Panc1 (cell line): ENCODE measurements at regions not wholly inside any gene's neighbourhood (a gene's known extent, or its start where the extent isn't known, plus 50 kb on each side); places are given as distances from the start of the nearest gene placed in this dataset.

Experiments
- CTCF ChIP-seq: fragments of 450-650 bp; IDR thresholded peaks from 2 replicates; pipeline ENCODE4 v1.5.1; 2017; ENCODE audit warnings: mild to moderate bottlenecking
- POLR2AphosphoS5 ChIP-seq: IDR thresholded peaks from 2 replicates; pipeline ENCODE4 v1.6.1; 2012; ENCODE audit warnings: mild to moderate bottlenecking, low read depth, low read length, moderate library complexity
- SIN3A ChIP-seq: IDR thresholded peaks from 2 replicates; pipeline ENCODE4 v1.6.1; 2012; ENCODE audit warnings: low read depth, mild to moderate bottlenecking, low read length, moderate library complexity, borderline replicate concordance; ENCODE audit not compliant: insufficient read depth
- TCF7L2 ChIP-seq: IDR thresholded peaks from 2 replicates; pipeline ENCODE4 v1.6.1; 2011; ENCODE audit warnings: mild to moderate bottlenecking, low read depth, low read length, inconsistent platforms
- TF ChIP-seq, protein P1 (sequence below), 2 experiments: IDR thresholded peaks; 2 replicates each; pipeline ENCODE4 v1.6.1; 2011 to 2012; ENCODE audit warnings: low read depth in 2 of 2, control low read depth in 1 of 2, low read length in 1 of 2, mild to moderate bottlenecking in 1 of 2, moderate library complexity in 1 of 2; ENCODE audit not compliant: insufficient read depth in 1 of 2

DNA sequence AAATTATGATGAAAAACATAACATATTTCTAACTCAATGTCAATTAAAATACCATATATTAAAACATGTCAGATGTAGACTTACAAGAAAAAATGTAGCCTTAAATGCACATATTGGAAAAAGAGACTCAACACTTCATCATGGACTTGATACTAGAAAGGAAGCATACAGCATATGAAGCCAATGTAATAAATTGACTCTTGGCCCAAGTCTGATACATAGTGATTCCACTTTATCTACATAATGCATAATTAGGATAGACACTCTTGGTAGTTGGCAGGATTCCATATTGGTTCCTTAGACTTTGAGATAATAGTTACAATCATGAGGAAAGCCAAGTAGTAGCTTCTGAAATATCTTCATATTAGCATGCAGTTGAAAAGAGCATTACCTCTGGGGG lies 1067.0 kb downstream of the PCDH17 start:
- TF ChIP-seq CTCF (no peak), POLR2AphosphoS5 (no peak), TCF7L2 (no peak), SIN3A (no peak)
- TF ChIP-seq, protein P1, sequence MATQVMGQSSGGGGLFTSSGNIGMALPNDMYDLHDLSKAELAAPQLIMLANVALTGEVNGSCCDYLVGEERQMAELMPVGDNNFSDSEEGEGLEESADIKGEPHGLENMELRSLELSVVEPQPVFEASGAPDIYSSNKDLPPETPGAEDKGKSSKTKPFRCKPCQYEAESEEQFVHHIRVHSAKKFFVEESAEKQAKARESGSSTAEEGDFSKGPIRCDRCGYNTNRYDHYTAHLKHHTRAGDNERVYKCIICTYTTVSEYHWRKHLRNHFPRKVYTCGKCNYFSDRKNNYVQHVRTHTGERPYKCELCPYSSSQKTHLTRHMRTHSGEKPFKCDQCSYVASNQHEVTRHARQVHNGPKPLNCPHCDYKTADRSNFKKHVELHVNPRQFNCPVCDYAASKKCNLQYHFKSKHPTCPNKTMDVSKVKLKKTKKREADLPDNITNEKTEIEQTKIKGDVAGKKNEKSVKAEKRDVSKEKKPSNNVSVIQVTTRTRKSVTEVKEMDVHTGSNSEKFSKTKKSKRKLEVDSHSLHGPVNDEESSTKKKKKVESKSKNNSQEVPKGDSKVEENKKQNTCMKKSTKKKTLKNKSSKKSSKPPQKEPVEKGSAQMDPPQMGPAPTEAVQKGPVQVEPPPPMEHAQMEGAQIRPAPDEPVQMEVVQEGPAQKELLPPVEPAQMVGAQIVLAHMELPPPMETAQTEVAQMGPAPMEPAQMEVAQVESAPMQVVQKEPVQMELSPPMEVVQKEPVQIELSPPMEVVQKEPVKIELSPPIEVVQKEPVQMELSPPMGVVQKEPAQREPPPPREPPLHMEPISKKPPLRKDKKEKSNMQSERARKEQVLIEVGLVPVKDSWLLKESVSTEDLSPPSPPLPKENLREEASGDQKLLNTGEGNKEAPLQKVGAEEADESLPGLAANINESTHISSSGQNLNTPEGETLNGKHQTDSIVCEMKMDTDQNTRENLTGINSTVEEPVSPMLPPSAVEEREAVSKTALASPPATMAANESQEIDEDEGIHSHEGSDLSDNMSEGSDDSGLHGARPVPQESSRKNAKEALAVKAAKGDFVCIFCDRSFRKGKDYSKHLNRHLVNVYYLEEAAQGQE (IDR thresholded peaks at IDR 0.05; ENCODE audit: insufficient read depth in 1 of 2, low read depth in 2 of 2, low read length in 1 of 2), result no peak
